ENCODE measurements at regions not wholly inside any gene's neighbourhood (a gene's known extent, or its start where the extent isn't known, plus 50 kb on each side); places are given as distances from the start of the nearest gene placed in this dataset.

- H3F3A ChIP-seq (ENCODE audit: insufficient read depth, low read depth) = no peaks in the 10 kb centered on the region
- BruUV-seq (replicated peaks) = no TSS peak
- H4K20me1 ChIP-seq (ENCODE audit: insufficient read depth) = no peaks in the 10 kb centered on the region
- intact Hi-C loops (cut with micrococcal nuclease; ENCODE audit: unreplicated experiment) = no loop called here
- H3K79me2 ChIP-seq (ENCODE audit: low read depth) = no peaks in the 10 kb centered on the region
- H3K27me3 ChIP-seq (ENCODE audit: insufficient read depth, low read depth) = peaks cover 59% of the 10 kb centered on the region
- H3K9me2 ChIP-seq (ENCODE audit: insufficient read depth) = no peaks in the 10 kb centered on the region
- no peaks in the 10 kb centered on the region for H3K9me3 ChIP-seq (ENCODE audit: insufficient read depth, low read depth)
- TF ChIP-seq, protein P1, sequence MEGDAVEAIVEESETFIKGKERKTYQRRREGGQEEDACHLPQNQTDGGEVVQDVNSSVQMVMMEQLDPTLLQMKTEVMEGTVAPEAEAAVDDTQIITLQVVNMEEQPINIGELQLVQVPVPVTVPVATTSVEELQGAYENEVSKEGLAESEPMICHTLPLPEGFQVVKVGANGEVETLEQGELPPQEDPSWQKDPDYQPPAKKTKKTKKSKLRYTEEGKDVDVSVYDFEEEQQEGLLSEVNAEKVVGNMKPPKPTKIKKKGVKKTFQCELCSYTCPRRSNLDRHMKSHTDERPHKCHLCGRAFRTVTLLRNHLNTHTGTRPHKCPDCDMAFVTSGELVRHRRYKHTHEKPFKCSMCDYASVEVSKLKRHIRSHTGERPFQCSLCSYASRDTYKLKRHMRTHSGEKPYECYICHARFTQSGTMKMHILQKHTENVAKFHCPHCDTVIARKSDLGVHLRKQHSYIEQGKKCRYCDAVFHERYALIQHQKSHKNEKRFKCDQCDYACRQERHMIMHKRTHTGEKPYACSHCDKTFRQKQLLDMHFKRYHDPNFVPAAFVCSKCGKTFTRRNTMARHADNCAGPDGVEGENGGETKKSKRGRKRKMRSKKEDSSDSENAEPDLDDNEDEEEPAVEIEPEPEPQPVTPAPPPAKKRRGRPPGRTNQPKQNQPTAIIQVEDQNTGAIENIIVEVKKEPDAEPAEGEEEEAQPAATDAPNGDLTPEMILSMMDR (conservative IDR thresholded peaks at IDR 0.05) = no peak
- TF ChIP-seq EZH2 (IDR thresholded peaks at IDR 0.05; ENCODE audit: low read depth) = no peak
- H3K4me3 ChIP-seq = no peak overlapping the region
- H3K27ac ChIP-seq = no peak overlapping the region
- H3K4me1 ChIP-seq (replicated peaks; ENCODE audit: insufficient read depth) = no peaks in the 10 kb centered on the region
- ChIA-PET CTCF (no interaction called here), POLR2A (ENCODE audit: unreplicated experiment) (no interaction called here)
- no peak overlapping the region for H2AFZ ChIP-seq
- H3K4me2 ChIP-seq = no peak overlapping the region
- no peaks in the 10 kb centered on the region for H3K36me3 ChIP-seq (ENCODE audit: low read depth)
- DNase-seq = no peak
Measured at GRCh38 chr9:36755019-36755418, 182.3 kb downstream of the MELK start.

- Histone ChIP-seq H3K4me1 (replicated peaks; ENCODE audit: insufficient read depth) (no peaks in the 10 kb centered on the region), H3K4me2 (no peak overlapping the region), H4K20me1 (ENCODE audit: insufficient read depth) (no peaks in the 10 kb centered on the region), H3K9me3 (ENCODE audit: insufficient read depth, low read depth) (no peaks in the 10 kb centered on the region), H3K27ac (no peak overlapping the region), H3K4me3 (no peak overlapping the region), H2AFZ (no peak overlapping the region), H3K9me2 (ENCODE audit: insufficient read depth) (no peaks in the 10 kb centered on the region), H3F3A (ENCODE audit: insufficient read depth, low read depth) (no peaks in the 10 kb centered on the region), H3K36me3 (ENCODE audit: low read depth) (no peaks in the 10 kb centered on the region), H3K27me3 (ENCODE audit: insufficient read depth, low read depth) (peaks cover 42% of the 10 kb centered on the region), H3K79me2 (ENCODE audit: low read depth) (no peaks in the 10 kb centered on the region)
- ChIA-PET POLR2A (ENCODE audit: unreplicated experiment) (no interaction called here), CTCF (no interaction called here)
- peak in 1 of 2 experiments; percentile 26 for DNase-seq
- BruUV-seq (replicated peaks) = no TSS peak
- intact Hi-C loops (cut with micrococcal nuclease; ENCODE audit: unreplicated experiment) = no loop called here
- TF ChIP-seq, protein P1 (conservative IDR thresholded peaks at IDR 0.05) = no peak
- no peak for TF ChIP-seq EZH2 (IDR thresholded peaks at IDR 0.05; ENCODE audit: low read depth)
Measured at GRCh38 chr9:36759141-36759540, 186.4 kb downstream of the MELK start.

DNA sequence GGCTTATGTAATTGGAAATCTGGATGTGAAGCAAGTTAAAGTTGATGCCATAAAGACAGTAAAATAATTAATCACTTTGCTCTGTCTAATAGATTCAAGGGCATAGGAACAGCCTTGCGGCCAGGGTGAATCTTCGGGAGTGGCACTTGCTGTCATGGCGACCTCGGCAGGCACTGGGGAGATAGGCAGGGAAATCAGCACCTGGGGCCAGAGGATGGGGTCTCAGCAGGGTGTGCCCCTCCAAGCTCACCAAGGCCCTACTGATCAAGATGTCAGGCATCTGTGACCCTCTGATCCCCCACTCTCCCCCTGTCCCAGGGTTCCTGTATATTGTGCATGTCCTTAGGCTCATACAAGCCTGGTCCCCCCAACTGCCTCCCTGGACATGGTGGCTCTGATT is 187.3 kb downstream of the MELK start:
- no peaks in the 10 kb centered on the region for H3K4me1 ChIP-seq (replicated peaks; ENCODE audit: insufficient read depth)
- H3K27ac ChIP-seq = no peak overlapping the region
- TF ChIP-seq, protein P1 (conservative IDR thresholded peaks at IDR 0.05) = no peak
- TF ChIP-seq EZH2 (IDR thresholded peaks at IDR 0.05; ENCODE audit: low read depth) = no peak
- no peak overlapping the region for H2AFZ ChIP-seq
- no peaks in the 10 kb centered on the region for H3K36me3 ChIP-seq (ENCODE audit: low read depth)
- H3F3A ChIP-seq (ENCODE audit: insufficient read depth, low read depth) = no peaks in the 10 kb centered on the region
- intact Hi-C loops (cut with micrococcal nuclease; ENCODE audit: unreplicated experiment) = no loop called here
- POLR2A ChIA-PET (ENCODE audit: unreplicated experiment) = no interaction called here
- DNase-seq = peak in 1 of 2 experiments; percentile 19
- H3K79me2 ChIP-seq (ENCODE audit: low read depth) = no peaks in the 10 kb centered on the region
- no peaks in the 10 kb centered on the region for H3K9me2 ChIP-seq (ENCODE audit: insufficient read depth)
- no peaks in the 10 kb centered on the region for H4K20me1 ChIP-seq (ENCODE audit: insufficient read depth)
- H3K9me3 ChIP-seq (ENCODE audit: insufficient read depth, low read depth) = no peaks in the 10 kb centered on the region
- no TSS peak for BruUV-seq (replicated peaks)
- CTCF ChIA-PET = interaction anchor here (0.6 kb wide), 1 partner anchor 74 kb away, joined by 3 read pairs; no protein-coding TSS in a partner anchor
- no peak overlapping the region for H3K4me3 ChIP-seq
- H3K4me2 ChIP-seq = no peak overlapping the region
- peaks cover 38% of the 10 kb centered on the region; the same call in 1 of the 2 replicates for H3K27me3 ChIP-seq (ENCODE audit: insufficient read depth, low read depth)

Data from PC-9 (cell line).